ENCODE measurements at regions not wholly inside any gene's neighbourhood (a gene's known extent, or its start where the extent isn't known, plus 50 kb on each side); places are given as distances from the start of the nearest gene placed in this dataset.

GRCh38 chr2:155424518-155424917 lies 726.0 kb downstream of the KCNJ3 start:
- intact Hi-C loops (cut with micrococcal nuclease), result no loop called here

DNA sequence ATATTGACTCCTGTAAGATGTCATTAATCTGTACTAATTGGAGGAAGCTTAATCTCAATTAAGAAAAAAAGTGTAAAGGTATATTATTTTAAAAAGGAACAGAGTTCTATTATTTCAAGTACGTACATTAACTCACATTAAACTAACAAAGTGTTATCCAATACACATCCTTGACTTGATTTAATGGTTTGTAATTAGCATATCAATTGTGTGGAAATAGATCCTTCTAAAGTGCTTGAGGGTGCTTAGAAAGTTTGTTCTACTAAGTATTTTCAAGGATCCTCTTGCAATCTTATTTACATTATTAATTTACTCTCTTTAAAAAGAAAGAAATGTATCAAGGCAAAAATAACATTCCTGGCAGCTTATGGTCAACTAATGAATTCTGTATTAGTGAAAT lies 720.3 kb downstream of the KCNJ3 start:
- intact Hi-C loops (cut with micrococcal nuclease), result no loop called here

DNA sequence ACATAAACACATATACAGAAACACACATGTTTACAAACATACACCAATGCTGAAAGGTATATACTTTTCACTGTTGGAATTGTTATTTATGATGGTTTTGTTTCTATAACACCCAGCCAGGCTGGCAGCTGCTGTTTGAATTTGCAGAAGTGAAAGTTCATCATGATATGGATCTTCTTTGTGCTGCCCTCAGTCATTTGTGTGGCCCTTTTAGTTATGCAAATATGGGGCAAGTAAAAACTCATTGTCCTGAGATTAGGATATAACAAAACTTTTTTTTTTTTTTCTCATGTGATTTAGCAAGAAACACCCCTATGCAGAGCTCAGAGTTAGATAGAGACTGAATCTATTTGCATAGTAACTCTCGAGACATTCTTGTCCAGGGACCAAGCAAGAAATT lies 714.1 kb downstream of the KCNJ3 start:
- intact Hi-C loops (cut with micrococcal nuclease), result no loop called here

GRCh38 chr2:155404433-155405002 lies 706.0 kb downstream of the KCNJ3 start:
- intact Hi-C loops (cut with micrococcal nuclease), result no loop called here

GRCh38 chr2:155393406-155393805 lies 694.9 kb downstream of the KCNJ3 start:
- intact Hi-C loops (cut with micrococcal nuclease), result no loop called here

- intact Hi-C loops (cut with micrococcal nuclease), result no loop called here
Observed at GRCh38 chr2:155391613-155392130, 693.2 kb downstream of the KCNJ3 start.

DNA sequence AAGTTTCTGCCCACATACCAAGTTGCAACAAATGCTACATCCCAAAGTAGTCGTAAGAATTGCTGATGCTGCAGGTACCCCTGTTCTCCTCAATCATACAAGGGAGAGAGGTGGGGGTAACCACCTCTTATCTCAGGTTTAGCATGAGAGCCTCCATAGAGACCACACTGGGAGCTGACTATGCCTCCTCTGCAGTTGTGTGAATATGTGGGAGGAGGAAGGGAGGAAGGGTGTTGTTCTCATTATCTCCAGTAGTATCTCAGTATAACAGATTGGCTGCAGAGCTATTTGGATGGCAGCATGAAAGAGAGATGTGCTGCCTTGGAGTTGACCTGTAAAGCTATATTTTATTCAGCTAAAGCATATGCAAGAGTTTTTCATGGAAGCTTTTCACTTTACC lies 690.7 kb downstream of the KCNJ3 start:
- intact Hi-C loops (cut with micrococcal nuclease), result no loop called here

- intact Hi-C loops (cut with micrococcal nuclease), result no loop called here
Observed at GRCh38 chr2:155384555-155385123, 686.1 kb downstream of the KCNJ3 start.

DNA sequence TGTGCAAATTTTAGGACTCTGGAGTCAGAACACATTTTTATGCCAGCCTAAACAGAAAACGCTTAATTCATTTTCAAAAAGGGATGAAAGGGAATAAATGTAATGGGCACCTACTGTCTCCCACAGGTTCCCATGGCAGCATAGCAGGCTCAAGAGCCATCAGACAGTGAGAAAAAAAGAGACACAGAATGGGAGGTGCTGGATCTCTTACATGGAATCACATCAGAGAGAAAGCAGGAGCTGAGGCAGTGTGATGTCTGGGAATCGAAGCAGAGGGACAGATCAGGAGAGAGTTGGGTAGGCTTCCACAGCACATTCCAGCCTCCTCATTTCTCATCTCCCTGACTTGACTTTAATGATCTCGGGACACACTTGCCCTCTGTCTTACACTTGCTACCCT lies 684.3 kb downstream of the KCNJ3 start:
- intact Hi-C loops (cut with micrococcal nuclease), result no loop called here

- intact Hi-C loops (cut with micrococcal nuclease), result no loop called here
Observed at GRCh38 chr2:155381436-155381835, 682.9 kb downstream of the KCNJ3 start.

- intact Hi-C loops (cut with micrococcal nuclease), result loop anchor here (5.0 to 10.0 kb wide), 3 partner anchors 955 to 1678 kb away; partner anchors contain the start of gene NR4A2
Observed at GRCh38 chr2:155379494-155379893, 681.0 kb downstream of the KCNJ3 start.

DNA sequence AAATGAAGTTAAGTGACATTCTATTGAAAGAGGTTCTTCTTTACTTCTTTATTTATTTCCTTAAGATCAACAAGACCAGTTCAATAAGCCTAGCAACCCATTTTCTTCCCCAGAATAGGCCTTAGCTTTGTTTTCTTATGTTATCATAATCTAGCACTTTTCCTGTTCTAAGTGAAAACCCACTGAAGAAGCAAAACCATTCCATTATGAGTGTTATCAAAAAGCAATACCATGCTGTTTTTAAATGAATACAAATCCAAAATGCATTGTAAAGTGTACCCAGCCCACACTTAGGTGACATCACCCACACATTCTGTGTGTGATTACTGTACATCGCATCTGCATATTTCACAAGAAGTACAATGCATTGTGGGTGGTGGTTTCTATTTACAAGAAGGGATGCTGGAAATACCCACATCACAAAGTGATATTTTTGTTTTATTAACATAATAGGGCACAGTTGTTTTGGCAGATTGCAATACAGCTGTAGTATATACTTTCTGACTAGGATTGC lies 679.5 kb downstream of the KCNJ3 start:
- intact Hi-C loops (cut with micrococcal nuclease), result loop anchor here (1.0 to 10.0 kb wide), 6 partner anchors 439 to 1816 kb away; partner anchors contain the start of gene NR4A2

DNA sequence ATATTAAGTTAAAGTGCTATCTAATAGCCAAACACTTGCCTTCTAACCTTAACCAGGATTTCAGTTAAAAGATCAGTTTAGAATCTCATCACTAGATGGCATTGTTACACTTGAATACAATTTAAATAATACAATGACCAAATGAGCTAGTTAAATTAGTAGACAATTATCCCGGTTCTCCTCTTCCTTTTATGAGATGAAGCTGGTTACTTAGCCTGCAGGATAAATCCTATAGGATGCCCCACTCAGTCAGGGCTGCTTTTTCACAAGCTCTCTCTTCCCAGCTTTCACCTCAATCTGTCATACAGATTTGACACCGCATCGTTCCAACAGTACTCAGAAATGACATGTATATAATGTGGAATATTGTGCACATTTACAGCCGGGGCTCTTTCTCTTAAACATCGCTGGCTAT lies 678.8 kb downstream of the KCNJ3 start:
- intact Hi-C loops (cut with micrococcal nuclease), result loop anchor here (1.0 to 10.0 kb wide), 5 partner anchors 440 to 1817 kb away; partner anchors contain the start of gene NR4A2

DNA sequence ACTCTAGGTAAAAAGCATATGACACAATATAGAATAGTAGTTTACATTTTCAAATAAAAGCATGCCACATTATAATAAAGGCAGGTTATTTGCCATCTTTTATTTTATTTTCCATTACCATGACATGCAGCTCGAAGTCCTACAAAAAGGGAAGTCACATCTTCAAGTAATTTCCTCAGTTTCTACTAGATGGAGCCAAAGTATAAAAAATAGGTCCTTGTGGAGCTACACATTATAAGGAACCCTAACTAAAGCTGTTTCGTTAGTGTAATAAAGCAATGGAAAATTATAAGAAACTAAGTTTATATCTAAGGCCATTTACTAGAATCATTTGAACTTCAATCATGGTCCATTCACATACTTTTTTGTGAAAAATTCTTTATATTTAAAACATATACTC lies 674.5 kb downstream of the KCNJ3 start:
- intact Hi-C loops (cut with micrococcal nuclease), result loop anchor here (10.0 kb wide), 1 partner anchor 962 kb away; the partner anchor contains the start of gene NR4A2

DNA sequence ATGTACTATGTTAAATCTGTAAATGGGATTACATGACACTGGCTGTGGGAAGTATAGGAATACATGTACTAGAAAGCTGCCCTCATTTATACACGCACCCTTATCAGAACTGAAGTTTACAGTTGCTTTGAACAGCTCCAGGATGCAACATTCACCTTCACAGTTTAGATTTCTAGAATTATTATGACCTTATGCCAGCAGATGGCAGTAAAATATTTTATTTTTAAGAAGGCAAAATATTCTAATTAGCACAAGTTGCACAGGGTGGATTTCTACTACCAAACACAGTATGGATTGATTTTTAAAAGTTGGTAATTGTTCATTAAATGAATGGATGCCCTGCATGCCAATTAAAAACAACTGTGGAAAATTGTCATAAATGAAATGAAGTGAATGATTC lies 670.4 kb downstream of the KCNJ3 start:
- intact Hi-C loops (cut with micrococcal nuclease), result loop anchor here (1.0 kb wide), 1 partner anchor 1825 kb away; no protein-coding TSS in a partner anchor

DNA sequence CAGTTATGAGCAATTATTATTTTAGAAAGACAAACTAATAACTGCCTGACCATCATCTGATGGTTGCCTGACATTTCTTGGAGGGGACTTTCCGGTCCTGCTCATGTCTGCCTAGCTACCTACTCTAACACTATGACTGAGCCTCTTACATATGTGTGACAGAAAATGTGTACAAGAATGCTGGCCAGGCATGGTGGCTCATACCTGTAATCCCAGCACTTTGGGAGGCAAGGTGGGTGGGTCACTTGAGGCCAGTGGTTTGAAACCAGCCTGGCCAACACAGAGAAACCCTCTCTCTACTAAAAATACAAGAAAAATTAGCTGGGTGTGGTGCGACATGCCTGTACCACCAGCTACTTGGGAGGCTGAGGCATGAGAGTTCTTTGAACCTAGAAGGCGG lies 666.3 kb downstream of the KCNJ3 start:
- intact Hi-C loops (cut with micrococcal nuclease), result no loop called here

DNA sequence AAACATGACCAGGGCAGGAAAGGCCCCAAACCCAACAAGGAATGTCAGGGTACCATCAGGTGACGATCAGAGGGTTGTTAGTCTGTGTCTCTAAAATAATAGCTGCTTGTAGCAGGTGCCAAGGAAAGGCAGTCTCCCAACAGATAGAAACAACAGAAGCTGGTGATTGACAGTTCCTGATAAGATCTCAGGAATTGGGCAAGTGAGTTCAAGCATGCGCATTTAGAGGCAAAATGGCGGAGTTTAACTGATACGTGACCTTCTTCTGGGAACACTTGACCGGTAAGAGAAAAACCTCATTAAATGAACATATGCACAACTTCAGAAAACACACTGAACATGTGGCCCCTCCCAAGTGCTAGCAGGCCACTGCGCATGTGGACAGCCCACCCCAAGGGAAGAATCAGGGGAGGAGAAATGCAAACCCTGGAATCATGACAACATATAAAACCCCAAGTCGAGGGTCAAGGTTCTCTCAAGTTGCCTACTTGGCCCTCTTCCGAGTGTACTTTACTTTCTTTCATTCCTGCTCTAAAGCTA lies 664.9 kb downstream of the KCNJ3 start:
- intact Hi-C loops (cut with micrococcal nuclease), result no loop called here

- intact Hi-C loops (cut with micrococcal nuclease), result no loop called here
Observed at GRCh38 chr2:155357172-155357571, 658.7 kb downstream of the KCNJ3 start.

GRCh38 chr2:155356250-155356649 lies 657.8 kb downstream of the KCNJ3 start:
- intact Hi-C loops (cut with micrococcal nuclease), result no loop called here

GRCh38 chr2:155350783-155351580 lies 652.5 kb downstream of the KCNJ3 start:
- intact Hi-C loops (cut with micrococcal nuclease), result no loop called here

- intact Hi-C loops (cut with micrococcal nuclease), result no loop called here
Observed at GRCh38 chr2:155332016-155332415, 633.5 kb downstream of the KCNJ3 start.

DNA sequence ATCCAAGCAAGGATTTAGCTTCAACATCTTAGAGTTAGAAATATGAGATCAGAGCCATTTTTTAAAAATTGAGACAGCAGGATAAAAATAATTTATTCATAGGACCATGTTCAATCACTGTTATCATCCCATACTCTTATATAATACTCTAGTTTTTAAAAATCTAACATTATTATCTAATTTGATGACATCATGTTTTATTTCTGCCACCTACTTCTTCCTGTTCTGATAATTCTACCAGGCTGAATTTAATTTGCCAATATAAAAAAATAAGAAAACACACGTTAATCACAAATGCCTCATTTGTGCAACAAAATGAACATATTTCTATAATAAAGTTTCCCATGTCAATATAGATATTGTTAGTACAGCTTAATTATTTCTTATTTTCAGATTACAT lies 621.7 kb downstream of the KCNJ3 start:
- intact Hi-C loops (cut with micrococcal nuclease), result no loop called here
